OCI-LY7 (cell line): ENCODE measurements at regions not wholly inside any gene's neighbourhood (a gene's known extent, or its start where the extent isn't known, plus 50 kb on each side); places are given as distances from the start of the nearest gene placed in this dataset.
"Not testable (repeated sequence)": the region's sequence is repeated elsewhere in the genome, so short reads cannot be mapped to it uniquely, and the experiment has no call there.

Experiments
- BruUV-seq: library from RNA; stranded (reverse); fragments of 400-500 nt; replicated peaks from 2 replicates; lab custom pipeline; 2021; lab: Mats Ljungman, UMichigan
- CTCF ChIA-PET: fragments of 300-600 bp; sonication (Branson Sonifier 250); formaldehyde crosslinking; loops from one replicate; lab custom pipeline; 2022; ENCODE audit warnings: antibody characterized with exemption; ENCODE audit not compliant: unreplicated experiment; lab: Charles Lee
- POLR2A ChIA-PET: fragments of 300-600 bp; sonication (Branson Sonifier 250); formaldehyde crosslinking; loops from one replicate; lab custom pipeline; 2022; ENCODE audit warnings: antibody characterized with exemption; lab: Charles Lee
- DNase-seq: peaks from one replicate; pipeline ENCODE4 v3.0.0-alpha.2; 2015; ENCODE audit warnings: low spot score
- H2AFZ ChIP-seq: fragments of 200-600 bp; sonication (generic), shearing (Covaris generic); 2 replicates; pipeline ENCODE4 v1.6.1; 2014; ENCODE audit warnings: mild to moderate bottlenecking, antibody characterized with exemption, low read length, moderate library complexity
- H3K27ac ChIP-seq: fragments of 200-600 bp; sonication (generic); 2 replicates; pipeline ENCODE4 v1.5.1; 2014; ENCODE audit warnings: mixed run types, low read depth, mild to moderate bottlenecking, moderate library complexity, low read length, inconsistent platforms; ENCODE audit not compliant: poor library complexity, severe bottlenecking
- H3K36me3 ChIP-seq: fragments of 200-600 bp; sonication (generic); 2 replicates; pipeline ENCODE4 v1.6.1; 2014; ENCODE audit warnings: mild to moderate bottlenecking, antibody characterized with exemption, low read length, moderate library complexity, mixed read lengths; ENCODE audit not compliant: insufficient read depth
- H3K4me1 ChIP-seq: fragments of 200-600 bp; sonication (generic); 2 replicates; pipeline ENCODE4 v1.5.1; 2014; ENCODE audit warnings: mild to moderate bottlenecking, low read length; ENCODE audit not compliant: insufficient read depth, poor library complexity, severe bottlenecking
- H3K4me2 ChIP-seq: fragments of 200-600 bp; sonication (generic); 2 replicates; pipeline ENCODE4 v1.6.1; 2014; ENCODE audit warnings: mild to moderate bottlenecking, low read length
- H3K4me3 ChIP-seq: fragments of 200-600 bp; sonication (generic); 2 replicates; pipeline ENCODE4 v1.5.1; 2014; ENCODE audit warnings: mild to moderate bottlenecking, low read depth, low read length; ENCODE audit not compliant: poor library complexity, severe bottlenecking
- H3K79me2 ChIP-seq: fragments of 200-600 bp; sonication (generic); 2 replicates; pipeline ENCODE4 v1.6.1; 2016; ENCODE audit warnings: low read depth, mild to moderate bottlenecking, low read length, moderate library complexity, mixed read lengths; ENCODE audit not compliant: insufficient read depth
- H3K9me2 ChIP-seq: fragments of 200-600 bp; sonication (generic); 2 replicates; pipeline ENCODE4 v1.6.1; 2016; ENCODE audit warnings: mild to moderate bottlenecking, low read length, mixed read lengths; ENCODE audit not compliant: insufficient read depth
- H3K9me3 ChIP-seq: fragments of 200-600 bp; sonication (generic); 2 replicates; pipeline ENCODE4 v1.6.1; 2014; ENCODE audit warnings: mild to moderate bottlenecking, mixed run types, low read length, mixed read lengths
- H4K20me1 ChIP-seq: fragments of 200-600 bp; sonication (generic); 2 replicates; pipeline ENCODE4 v1.6.1; 2014; ENCODE audit warnings: mild to moderate bottlenecking, antibody characterized with exemption, low read length, moderate library complexity, mixed read lengths; ENCODE audit not compliant: insufficient read depth
- CTCF ChIP-seq: fragments of 200-600 bp; sonication (generic); conservative IDR thresholded peaks from 2 replicates; pipeline ENCODE4 v1.5.1; 2014; ENCODE audit warnings: mild to moderate bottlenecking, antibody characterized with exemption, low read length, moderate library complexity, mixed read lengths
- EZH2phosphoT487 ChIP-seq: fragments of 200-600 bp; sonication (generic); IDR thresholded peaks from 2 replicates; pipeline ENCODE4 v1.6.1; 2018; ENCODE audit warnings: low read depth, borderline replicate concordance, mild to moderate bottlenecking, mixed run types, antibody characterized with exemption, low read length, moderate library complexity, mixed read lengths
- intact Hi-C: fragments of 100-400 bp; cut with micrococcal nuclease; formaldehyde crosslinking; loops from one replicate; pipeline ENCODE4 v1.10.0; 2022; ENCODE audit not compliant: unreplicated experiment

GRCh38 chr14:44384601-44385293, 122.3 kb downstream of the FSCB start:
- CTCF ChIA-PET, POLR2A ChIA-PET, H3K4me1 ChIP-seq, H3K4me2 ChIP-seq, H3K9me3 ChIP-seq, BruUV-seq, H3K9me2 ChIP-seq, H4K20me1 ChIP-seq, H3K79me2 ChIP-seq, H3K27ac ChIP-seq, DNase-seq, H3K4me3 ChIP-seq, intact Hi-C loops, H2AFZ ChIP-seq, H3K36me3 ChIP-seq: not testable (repeated sequence)

- BruUV-seq: no TSS peak
- CTCF ChIA-PET: no interaction called here
- H3K9me3 ChIP-seq: no peaks in the 10 kb centered on the region
These were observed 123.0 kb downstream of the FSCB start for GRCh38 chr14:44384093-44384492.

GRCh38 chr14:44383636-44384035, 123.4 kb downstream of the FSCB start:
- H3K9me3 ChIP-seq: no peaks in the 10 kb centered on the region
- H3K4me2 ChIP-seq: no peak overlapping the region
- no TSS peak for BruUV-seq
- intact Hi-C loops: no loop called here
- H3K9me2 ChIP-seq: no peaks in the 10 kb centered on the region
- TF ChIP-seq EZH2phosphoT487 (no peak), CTCF (no peak)
- DNase-seq: no peak
- H4K20me1 ChIP-seq: no peaks in the 10 kb centered on the region
- no peaks in the 10 kb centered on the region for H3K4me1 ChIP-seq
- no peaks in the 10 kb centered on the region for H3K36me3 ChIP-seq
- H2AFZ ChIP-seq: no peak overlapping the region
- ChIA-PET POLR2A (no interaction called here), CTCF (no interaction called here)
- H3K4me3 ChIP-seq: no peak overlapping the region
- no peak overlapping the region for H3K27ac ChIP-seq
- no peaks in the 10 kb centered on the region for H3K79me2 ChIP-seq

More at GRCh38 chr14:44384093-44384492, 123.0 kb downstream of the FSCB start:
- Histone ChIP-seq H3K79me2 (no peaks in the 10 kb centered on the region), H2AFZ (no peak overlapping the region), H3K27ac (no peak overlapping the region), H3K4me2 (no peak overlapping the region), H3K9me2 (no peaks in the 10 kb centered on the region), H3K4me1 (no peaks in the 10 kb centered on the region), H3K36me3 (no peaks in the 10 kb centered on the region), H4K20me1 (no peaks in the 10 kb centered on the region), H3K4me3 (no peak overlapping the region)
- POLR2A ChIA-PET: no interaction called here
- no peak for DNase-seq
- TF ChIP-seq CTCF: no peak
- no peak for TF ChIP-seq EZH2phosphoT487
- intact Hi-C loops: no loop called here
